SU-DHL-6 (cell line): ENCODE measurements at regions not wholly inside any gene's neighbourhood (a gene's known extent, or its start where the extent isn't known, plus 50 kb on each side); places are given as distances from the start of the nearest gene placed in this dataset.

Experiments
- H2AFZ ChIP-seq: fragments of 200-600 bp; sonication (generic); 2 replicates; pipeline ENCODE4 v1.6.1; 2014; ENCODE audit warnings: low read depth, mild to moderate bottlenecking, moderate library complexity, mixed read lengths, antibody characterized with exemption, low read length; ENCODE audit not compliant: severe bottlenecking
- H3F3A ChIP-seq: fragments of 200-600 bp; shearing (Covaris generic); 2 replicates; pipeline ENCODE4 v1.6.0; 2016; ENCODE audit warnings: antibody characterized with exemption, mild to moderate bottlenecking; ENCODE audit not compliant: insufficient read depth
- H3K27ac ChIP-seq: fragments of 200-600 bp; sonication (generic); 2 replicates; pipeline ENCODE4 v1.5.1; 2016; ENCODE audit warnings: low read depth, mild to moderate bottlenecking, low read length, moderate library complexity, mixed read lengths
- H3K27me3 ChIP-seq: fragments of 200-600 bp; sonication (generic), shearing (Covaris generic); 2 replicates; pipeline ENCODE4 v1.6.0; 2014; ENCODE audit warnings: mild to moderate bottlenecking, low read length
- H3K36me3 ChIP-seq: fragments of 200-600 bp; sonication (generic); 2 replicates; pipeline ENCODE4 v1.6.1; 2014; ENCODE audit warnings: mild to moderate bottlenecking, low read length, mixed read lengths
- H3K4me2 ChIP-seq: fragments of 300-600, 200-600 bp; shearing (Covaris generic), sonication (generic); 2 replicates; pipeline ENCODE4 v1.6.0; 2014; ENCODE audit warnings: low read length, low read depth, mild to moderate bottlenecking; ENCODE audit not compliant: poor library complexity, severe bottlenecking
- H3K4me3 ChIP-seq: fragments of 200-600 bp; sonication (generic); 2 replicates; pipeline ENCODE4 v1.5.1; 2014; ENCODE audit warnings: antibody characterized with exemption, low read length, mild to moderate bottlenecking, mixed read lengths; ENCODE audit not compliant: insufficient read depth, poor library complexity, severe bottlenecking
- H3K79me2 ChIP-seq: fragments of 200-600 bp; sonication (generic); 2 replicates; pipeline ENCODE4 v1.6.1; 2014; ENCODE audit warnings: mild to moderate bottlenecking, low read length, moderate library complexity; ENCODE audit not compliant: insufficient read depth
- H3K9ac ChIP-seq: fragments of 200-600 bp; sonication (generic); 2 replicates; pipeline ENCODE4 v1.7.0; 2014; ENCODE audit warnings: mild to moderate bottlenecking, low read length
- H3K9me2 ChIP-seq: fragments of 200-600 bp; sonication (generic); replicated peaks from 2 replicates; pipeline ENCODE4 v1.6.1; 2014; ENCODE audit warnings: low read length; ENCODE audit not compliant: insufficient read depth
- H3K9me3 ChIP-seq: fragments of 200-600 bp; sonication (generic); 2 replicates; pipeline ENCODE4 v1.6.1; 2014; ENCODE audit warnings: low read length, mixed read lengths; ENCODE audit not compliant: insufficient read depth
- H4K20me1 ChIP-seq: fragments of 200-600 bp; sonication (generic); 2 replicates; pipeline ENCODE4 v1.6.1; 2014; ENCODE audit warnings: low read depth, mild to moderate bottlenecking, antibody characterized with exemption, low read length, moderate library complexity, mixed read lengths
- CTCF ChIP-seq: fragments of 200-600 bp; sonication (generic); IDR thresholded peaks from one replicate; pipeline ENCODE4 v1.5.1; 2017; ENCODE audit warnings: antibody characterized with exemption, mild to moderate bottlenecking, low read length, moderate library complexity; ENCODE audit not compliant: insufficient read depth, poor library complexity, severe bottlenecking
- EZH2phosphoT487 ChIP-seq: fragments of 200-600 bp; sonication (generic), shearing (Covaris generic); conservative IDR thresholded peaks from 2 replicates; pipeline ENCODE4 v1.6.1; 2018; ENCODE audit warnings: mild to moderate bottlenecking, antibody characterized with exemption, low read length, moderate library complexity, mixed read lengths

GRCh38 chr12:77124767-77125166 lies 59.4 kb upstream of the E2F7 start:
- no peak for TF ChIP-seq EZH2phosphoT487
- TF ChIP-seq CTCF: no peak
- no peak overlapping the region for H3K27ac ChIP-seq
- H3K9ac ChIP-seq: no peak overlapping the region
- no peaks in the 10 kb centered on the region for H3K36me3 ChIP-seq
- H3K27me3 ChIP-seq: no peaks in the 10 kb centered on the region
- no peaks in the 10 kb centered on the region for H3F3A ChIP-seq
- H2AFZ ChIP-seq: no peak overlapping the region
- no peaks in the 10 kb centered on the region for H3K79me2 ChIP-seq
- H3K9me2 ChIP-seq: no peaks in the 10 kb centered on the region
- no peak overlapping the region for H3K4me3 ChIP-seq
- no peaks in the 10 kb centered on the region for H3K9me3 ChIP-seq
- H4K20me1 ChIP-seq: no peaks in the 10 kb centered on the region
- H3K4me2 ChIP-seq: no peak overlapping the region

- no peaks in the 10 kb centered on the region for H3F3A ChIP-seq
- H3K27ac ChIP-seq: no peak overlapping the region
- H3K4me2 ChIP-seq: no peak overlapping the region
Measured at GRCh38 chr12:77122661-77123060, 57.3 kb upstream of the E2F7 start.

GRCh38 chr12:77122236-77122635 lies 56.9 kb upstream of the E2F7 start:
- Histone ChIP-seq H4K20me1 (no peaks in the 10 kb centered on the region), H3K79me2 (no peaks in the 10 kb centered on the region), H3K27me3 (no peaks in the 10 kb centered on the region), H3F3A (no peaks in the 10 kb centered on the region), H3K4me2 (no peak overlapping the region), H3K4me3 (no peak overlapping the region), H3K9me3 (no peaks in the 10 kb centered on the region), H3K36me3 (no peaks in the 10 kb centered on the region), H3K9ac (no peak overlapping the region), H3K27ac (no peak overlapping the region), H2AFZ (no peak overlapping the region), H3K9me2 (no peaks in the 10 kb centered on the region)
- no peak for TF ChIP-seq CTCF
- no peak for TF ChIP-seq EZH2phosphoT487

More at GRCh38 chr12:77122661-77123060, 57.3 kb upstream of the E2F7 start:
- no peaks in the 10 kb centered on the region for H3K9me3 ChIP-seq
- no peak overlapping the region for H3K9ac ChIP-seq
- H3K79me2 ChIP-seq: no peaks in the 10 kb centered on the region
- H3K4me3 ChIP-seq: no peak overlapping the region
- H3K9me2 ChIP-seq: no peaks in the 10 kb centered on the region
- TF ChIP-seq CTCF: no peak
- TF ChIP-seq EZH2phosphoT487: no peak
- H3K27me3 ChIP-seq: no peaks in the 10 kb centered on the region
- no peaks in the 10 kb centered on the region for H4K20me1 ChIP-seq
- no peak overlapping the region for H2AFZ ChIP-seq
- no peaks in the 10 kb centered on the region for H3K36me3 ChIP-seq
